ENCODE measurements at regions not wholly inside any gene's neighbourhood (a gene's known extent, or its start where the extent isn't known, plus 50 kb on each side); places are given as distances from the start of the nearest gene placed in this dataset.

GRCh38 chr13:59337070-59337469, 826.7 kb downstream of the DIAPH3 start:
- DNase-seq: peak; percentile 34 to 77 (median 59)

DNA sequence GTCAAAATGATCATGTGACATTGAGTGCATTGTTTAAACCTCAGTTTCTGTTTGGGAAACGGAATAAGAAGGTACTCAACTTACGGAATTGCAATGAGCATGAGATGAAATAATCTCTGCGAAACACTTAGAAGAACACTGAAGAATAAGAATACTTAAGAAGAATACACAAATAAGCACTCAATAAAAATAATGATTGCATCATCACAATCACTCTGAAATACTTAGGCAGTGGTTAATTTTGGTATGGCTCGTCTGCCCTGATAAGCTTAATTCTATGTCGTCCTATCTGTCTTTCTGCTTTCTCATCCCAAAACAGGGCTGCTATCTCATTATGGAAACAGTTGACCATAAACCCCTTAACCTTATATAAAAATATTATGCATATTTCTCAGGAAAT, 823.6 kb downstream of the DIAPH3 start:
- DNase-seq: no peak

- DNase-seq: no peak
Observed at GRCh38 chr13:59340581-59340980, 823.1 kb downstream of the DIAPH3 start.

DNA sequence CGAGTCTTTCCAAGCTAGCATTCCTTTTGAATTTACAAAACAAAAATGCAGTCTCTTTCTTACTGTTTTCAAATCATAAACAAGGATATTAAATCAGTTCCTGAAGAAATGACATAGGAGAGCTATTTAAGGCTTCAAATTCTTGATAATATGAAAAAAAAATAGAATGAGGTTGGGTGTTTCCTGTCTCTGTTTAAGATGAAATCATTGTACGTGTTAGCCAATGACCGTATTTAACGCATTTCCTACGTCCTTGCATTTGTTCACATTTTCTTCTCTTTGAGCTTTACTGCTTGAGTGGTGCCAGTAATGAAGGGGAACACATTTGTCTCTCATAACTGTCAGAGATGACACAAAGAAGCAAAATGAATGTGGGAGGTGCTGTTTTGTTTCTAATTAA, 821.3 kb downstream of the DIAPH3 start:
- DNase-seq: no peak

DNA sequence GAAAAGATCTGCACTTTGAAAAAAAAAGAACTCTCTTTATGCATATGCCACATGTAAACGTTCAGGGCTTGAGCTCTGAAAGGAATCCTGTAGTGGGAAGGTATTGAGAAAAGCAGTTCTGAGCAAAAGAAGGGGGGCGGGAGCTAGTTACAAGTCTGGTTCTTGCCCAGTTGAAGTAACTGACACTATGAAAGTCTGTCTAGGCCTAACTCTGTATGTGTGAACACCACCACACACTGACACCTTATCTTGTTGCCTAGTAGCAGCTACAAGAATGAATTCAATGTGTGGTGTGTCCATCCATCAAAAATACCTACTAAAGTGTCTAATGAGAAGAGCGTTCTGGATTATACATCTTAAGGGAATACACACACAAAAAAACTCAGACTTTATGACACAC, 820.6 kb downstream of the DIAPH3 start:
- DNase-seq: no peak

GRCh38 chr13:59343993-59344822, 819.5 kb downstream of the DIAPH3 start:
- DNase-seq: no peak

DNA sequence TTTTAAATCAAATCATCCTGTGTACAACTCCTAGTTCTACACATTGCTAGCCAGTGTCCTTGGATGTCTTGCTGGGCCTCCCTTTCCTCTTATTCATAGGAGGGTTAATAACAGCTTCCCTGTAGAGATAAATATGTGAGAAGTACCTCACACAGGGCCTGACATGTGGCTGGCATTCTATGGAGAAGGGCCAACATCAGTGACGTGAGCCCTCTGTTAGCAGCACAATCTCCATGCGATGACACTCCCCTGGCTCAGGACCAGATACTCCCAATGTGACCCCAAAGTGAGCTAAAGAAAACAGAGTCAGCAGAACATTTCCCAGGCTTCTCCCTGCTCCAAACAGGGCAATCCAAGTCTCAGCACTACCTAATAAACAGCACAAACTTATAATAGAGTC, 818.4 kb downstream of the DIAPH3 start:
- DNase-seq: no peak

- DNase-seq: no peak
Observed at GRCh38 chr13:59346999-59347723, 816.6 kb downstream of the DIAPH3 start.

GRCh38 chr13:59348617-59349016, 815.1 kb downstream of the DIAPH3 start:
- DNase-seq: no peak

- DNase-seq: no peak
Observed at GRCh38 chr13:59352600-59352999, 811.1 kb downstream of the DIAPH3 start.

DNA sequence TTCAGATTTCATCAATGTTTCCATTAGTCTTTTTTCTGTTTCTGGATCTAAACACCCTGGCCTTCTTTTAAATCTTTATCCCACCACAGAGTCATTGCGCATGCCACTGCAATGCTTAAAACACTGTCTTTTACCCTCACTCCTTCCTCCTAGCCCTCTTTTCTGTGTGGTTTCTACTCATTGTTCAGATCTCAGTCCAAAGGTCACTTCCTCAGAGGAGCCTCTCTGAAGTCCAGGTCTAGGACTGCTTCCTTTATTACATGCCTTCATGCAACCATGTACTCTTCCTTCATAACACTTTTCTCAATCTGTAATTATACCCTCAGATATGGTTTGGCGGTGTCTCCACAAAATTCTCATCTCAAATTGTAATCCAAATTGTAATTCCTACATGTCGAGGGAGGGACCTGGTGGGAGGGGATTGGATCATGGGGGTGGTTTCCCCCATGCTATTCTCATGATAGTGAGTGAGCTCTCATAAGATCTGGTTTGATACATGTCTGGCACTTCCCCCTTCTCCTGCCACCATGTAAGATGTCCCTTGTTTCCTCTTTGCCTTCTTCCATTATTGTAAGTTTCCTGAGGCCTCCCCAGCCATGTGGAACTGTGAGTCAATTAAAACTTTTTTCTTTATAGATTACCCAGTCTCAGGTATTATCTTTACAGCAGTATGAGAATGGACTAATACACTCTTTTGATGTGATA, 808.9 kb downstream of the DIAPH3 start:
- DNase-seq: peak; percentile 18 to 63 (median 49)

DNA sequence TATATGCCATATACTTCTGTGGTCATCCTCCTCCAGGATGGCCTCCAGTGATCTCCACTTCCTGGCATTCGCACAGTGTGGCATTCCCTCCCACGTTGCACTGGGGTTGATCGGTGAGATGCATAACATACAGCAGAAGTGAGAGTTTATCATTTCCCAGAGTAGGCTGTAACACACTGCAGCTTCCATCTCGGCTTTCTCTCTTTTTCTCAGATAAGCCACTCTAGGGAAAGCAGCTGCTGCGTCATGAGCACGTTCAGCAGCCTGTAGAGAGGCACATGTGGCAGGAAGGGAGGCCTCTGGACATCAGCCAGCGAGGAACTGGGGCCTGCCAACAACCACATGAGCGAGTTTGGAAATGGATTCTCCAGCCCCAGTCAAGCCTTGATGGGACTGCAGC, 807.1 kb downstream of the DIAPH3 start:
- peak; percentile 58 to 75 (median 63) for DNase-seq

GRCh38 chr13:59358014-59358413, 805.7 kb downstream of the DIAPH3 start:
- DNase-seq: no peak

DNA sequence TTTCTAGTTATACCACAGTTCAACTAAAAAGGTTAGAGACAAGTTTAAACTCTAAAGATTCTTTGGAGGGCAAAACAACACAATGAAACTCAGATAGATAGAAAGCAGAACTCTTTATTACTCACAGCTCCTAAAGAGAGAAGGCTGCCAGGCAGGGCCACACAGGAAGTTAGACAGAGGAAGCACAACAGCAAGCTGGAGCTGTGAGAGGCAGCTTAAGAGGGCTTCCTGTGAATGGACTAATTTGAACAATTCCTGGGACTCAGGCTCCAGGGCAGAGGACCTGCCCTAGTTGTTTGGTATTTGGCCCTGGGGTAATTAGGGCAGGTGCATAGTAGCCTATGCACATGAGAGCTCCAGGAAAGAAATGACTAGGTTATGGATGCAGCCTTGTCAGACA, 803.6 kb downstream of the DIAPH3 start:
- peak; percentile 65 to 85 (median 78) for DNase-seq

- DNase-seq: no peak
Observed at GRCh38 chr13:59360916-59361315, 802.8 kb downstream of the DIAPH3 start.

- peak in 1 of 4 experiments; percentile 5 for DNase-seq
Observed at GRCh38 chr13:59363313-59363712, 800.4 kb downstream of the DIAPH3 start.

GRCh38 chr13:59363947-59364346, 799.8 kb downstream of the DIAPH3 start:
- no peak for DNase-seq

GRCh38 chr13:59364641-59365085, 799.1 kb downstream of the DIAPH3 start:
- no peak for DNase-seq

DNA sequence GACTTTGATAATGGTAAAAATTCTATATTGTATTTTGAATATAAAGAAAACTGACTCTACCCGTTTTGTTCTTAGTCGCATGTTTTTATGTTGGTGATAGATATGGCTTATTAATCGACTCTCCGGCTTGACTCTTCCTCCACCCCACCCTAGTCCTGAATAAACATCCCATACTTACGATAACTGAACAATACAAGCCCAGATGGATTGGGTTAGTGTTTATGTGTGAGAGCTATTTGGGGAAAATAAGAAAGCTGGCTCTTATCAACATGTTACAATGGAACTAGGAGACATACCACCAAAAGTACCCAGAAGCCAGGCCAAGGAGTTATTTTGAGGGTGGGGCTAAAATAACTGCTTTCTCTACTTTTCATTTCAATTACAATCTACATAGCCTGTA, 796.3 kb downstream of the DIAPH3 start:
- no peak for DNase-seq

GRCh38 chr13:59367904-59368303, 795.8 kb downstream of the DIAPH3 start:
- DNase-seq: no peak

DNA sequence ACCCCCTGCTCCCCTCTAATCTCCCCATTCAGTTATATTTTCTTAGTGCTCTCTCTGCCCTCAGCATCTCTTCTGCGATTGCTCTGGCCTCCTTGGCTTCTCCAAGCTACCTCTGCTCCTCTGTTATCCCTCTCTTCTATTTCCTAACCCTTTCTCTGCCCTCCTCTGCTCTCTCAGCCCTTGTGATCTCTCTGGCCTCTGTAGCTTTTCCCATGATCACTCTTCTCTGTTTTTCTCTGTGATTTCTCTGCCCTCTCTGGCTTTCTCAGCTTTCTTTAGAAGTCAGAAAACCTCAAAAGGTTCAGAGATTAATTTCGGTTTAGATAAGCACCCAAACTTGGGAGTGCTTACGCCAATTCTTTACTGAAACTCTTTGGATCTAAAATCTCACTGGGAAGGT, 795.0 kb downstream of the DIAPH3 start:
- no peak for DNase-seq

DNA sequence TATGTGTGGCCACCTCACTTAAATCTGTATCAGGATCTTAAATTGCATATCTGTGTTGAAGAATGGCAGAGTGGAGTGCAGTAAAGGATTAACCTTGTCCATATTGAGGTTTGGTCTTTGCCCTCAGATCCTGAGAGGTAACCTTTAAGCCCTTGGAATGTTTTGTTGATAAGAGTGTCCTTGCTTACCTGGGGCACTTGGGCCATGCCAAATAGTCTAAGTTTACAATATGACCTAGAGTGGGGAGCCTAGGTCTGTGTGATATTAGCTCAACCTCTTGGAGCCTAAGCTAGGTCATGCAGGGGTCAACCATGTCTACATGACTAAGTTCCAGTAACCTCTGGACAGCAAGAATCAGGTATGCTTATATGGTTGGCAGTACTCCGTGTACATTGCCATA, 792.5 kb downstream of the DIAPH3 start:
- no peak for DNase-seq

GRCh38 chr13:59373341-59373740, 790.4 kb downstream of the DIAPH3 start:
- no peak for DNase-seq
